ENCODE measurements at regions not wholly inside any gene's neighbourhood (a gene's known extent, or its start where the extent isn't known, plus 50 kb on each side); places are given as distances from the start of the nearest gene placed in this dataset.

GRCh38 chr14:44347316-44347715 lies 159.8 kb downstream of the FSCB start:
- TF ChIP-seq CTCF (conservative IDR thresholded peaks at IDR 0.05): no peak
- TF ChIP-seq ZFX (IDR thresholded peaks at IDR 0.05): no peak
